ENCODE measurements at regions not wholly inside any gene's neighbourhood (a gene's known extent, or its start where the extent isn't known, plus 50 kb on each side); places are given as distances from the start of the nearest gene placed in this dataset.

- TF ChIP-seq TEAD4 (IDR thresholded peaks at IDR 0.05): no peak
- no peak for TF ChIP-seq CREB1 (IDR thresholded peaks at IDR 0.05; ENCODE audit: low read depth)
- TF ChIP-seq NFIC (IDR thresholded peaks at IDR 0.05): no peak
Observed at GRCh38 chr12:111010061-111010460, 89.7 kb upstream of the MYL2 start.

GRCh38 chr12:111006621-111007020 lies 86.2 kb upstream of the MYL2 start:
- TF ChIP-seq USF1 (IDR thresholded peaks at IDR 0.05): no peak
- TF ChIP-seq CEBPB (IDR thresholded peaks at IDR 0.05): no peak
- no peak for TF ChIP-seq FOXM1 (IDR thresholded peaks at IDR 0.05; ENCODE audit: borderline replicate concordance, low read depth)
- no peak for TF ChIP-seq EP300 (IDR thresholded peaks at IDR 0.05; ENCODE audit: borderline replicate concordance)
- TF ChIP-seq RAD21 (IDR thresholded peaks at IDR 0.05; ENCODE audit: low read depth): no peak

- TF ChIP-seq TCF12 (IDR thresholded peaks at IDR 0.05; ENCODE audit: low read depth): no peak
Observed at GRCh38 chr12:110998971-110999370, 78.6 kb upstream of the MYL2 start.

GRCh38 chr12:110998165-110998564 lies 77.8 kb upstream of the MYL2 start:
- TF ChIP-seq USF1 (IDR thresholded peaks at IDR 0.05): 0 out of 2 replicates have a peak, but pooled peaks have one; percentile 21
- TF ChIP-seq RAD21 (IDR thresholded peaks at IDR 0.05; ENCODE audit: low read depth): no peak

GRCh38 chr12:110996415-110996814 lies 76.0 kb upstream of the MYL2 start:
- TF ChIP-seq TCF12 (IDR thresholded peaks at IDR 0.05; ENCODE audit: low read depth) (no peak), NFIC (IDR thresholded peaks at IDR 0.05) (no peak), FOXM1 (IDR thresholded peaks at IDR 0.05; ENCODE audit: borderline replicate concordance, low read depth) (no peak), EP300 (IDR thresholded peaks at IDR 0.05; ENCODE audit: borderline replicate concordance) (no peak), TAF1 (IDR thresholded peaks at IDR 0.05; ENCODE audit: low read depth) (no peak), USF1 (IDR thresholded peaks at IDR 0.05) (no peak), EGR1 (IDR thresholded peaks at IDR 0.05) (no peak), REST (IDR thresholded peaks at IDR 0.05; ENCODE audit: low read depth) (no peak), MAX (IDR thresholded peaks at IDR 0.05) (no peak), ZBTB7A (IDR thresholded peaks at IDR 0.05; ENCODE audit: low read depth) (no peak), CREB1 (IDR thresholded peaks at IDR 0.05; ENCODE audit: low read depth) (no peak), CEBPB (IDR thresholded peaks at IDR 0.05) (no peak), YY1 (IDR thresholded peaks at IDR 0.05; ENCODE audit: low read depth) (no peak), TEAD4 (IDR thresholded peaks at IDR 0.05) (no peak), RAD21 (IDR thresholded peaks at IDR 0.05; ENCODE audit: low read depth) (no peak)

GRCh38 chr12:110995615-110996014 lies 75.2 kb upstream of the MYL2 start:
- TF ChIP-seq REST (IDR thresholded peaks at IDR 0.05; ENCODE audit: low read depth) (no peak), EP300 (IDR thresholded peaks at IDR 0.05; ENCODE audit: borderline replicate concordance) (no peak), USF1 (IDR thresholded peaks at IDR 0.05) (no peak), CREB1 (IDR thresholded peaks at IDR 0.05; ENCODE audit: low read depth) (no peak), EGR1 (IDR thresholded peaks at IDR 0.05) (no peak), CEBPB (IDR thresholded peaks at IDR 0.05) (no peak), TEAD4 (IDR thresholded peaks at IDR 0.05) (no peak), MAX (IDR thresholded peaks at IDR 0.05) (no peak), ZBTB7A (IDR thresholded peaks at IDR 0.05; ENCODE audit: low read depth) (no peak), YY1 (IDR thresholded peaks at IDR 0.05; ENCODE audit: low read depth) (no peak), TAF1 (IDR thresholded peaks at IDR 0.05; ENCODE audit: low read depth) (no peak), TCF12 (IDR thresholded peaks at IDR 0.05; ENCODE audit: low read depth) (no peak), RAD21 (IDR thresholded peaks at IDR 0.05; ENCODE audit: low read depth) (no peak), FOXM1 (IDR thresholded peaks at IDR 0.05; ENCODE audit: borderline replicate concordance, low read depth) (no peak), NFIC (IDR thresholded peaks at IDR 0.05) (no peak)

Measured in Ishikawa (cell line).